SJCRH30 (cell line): ENCODE measurements at regions not wholly inside any gene's neighbourhood (a gene's known extent, or its start where the extent isn't known, plus 50 kb on each side); places are given as distances from the start of the nearest gene placed in this dataset.
A peak's percentile ranks its signal among the peaks of the same experiment; 100 is the strongest.

Source experiments
- DNase-seq, 2 experiments: peaks; one replicate each; pipeline ENCODE4 v3.0.0-alpha.2; 2015 to 2020
- H3K27ac ChIP-seq: fragments of 250-450 bp; sonication (Bioruptor Pico); 2 replicates; pipeline ENCODE4 v1.5.1; 2020; ENCODE audit warnings: mild to moderate bottlenecking, moderate library complexity
- H3K27me3 ChIP-seq: fragments of 250-450 bp; sonication (Bioruptor Pico); 2 replicates; pipeline ENCODE4 v1.5.1; 2020; ENCODE audit warnings: mild to moderate bottlenecking, moderate library complexity
- H3K36me3 ChIP-seq: fragments of 250-450 bp; sonication (Bioruptor Pico); 2 replicates; pipeline ENCODE4 v1.5.1; 2020; ENCODE audit warnings: mild to moderate bottlenecking, moderate library complexity
- H3K4me1 ChIP-seq: fragments of 250-450 bp; sonication (Bioruptor Pico); 2 replicates; pipeline ENCODE4 v1.5.1; 2020; ENCODE audit warnings: mild to moderate bottlenecking, moderate library complexity
- H3K4me3 ChIP-seq: fragments of 250-450 bp; sonication (Bioruptor Pico); 2 replicates; pipeline ENCODE4 v1.5.1; 2020; ENCODE audit warnings: mild to moderate bottlenecking, moderate library complexity
- H3K9me3 ChIP-seq: fragments of 250-450 bp; sonication (Bioruptor Pico); replicated peaks from 2 replicates; pipeline ENCODE4 v1.5.1; 2020; ENCODE audit warnings: mild to moderate bottlenecking, moderate library complexity

DNA sequence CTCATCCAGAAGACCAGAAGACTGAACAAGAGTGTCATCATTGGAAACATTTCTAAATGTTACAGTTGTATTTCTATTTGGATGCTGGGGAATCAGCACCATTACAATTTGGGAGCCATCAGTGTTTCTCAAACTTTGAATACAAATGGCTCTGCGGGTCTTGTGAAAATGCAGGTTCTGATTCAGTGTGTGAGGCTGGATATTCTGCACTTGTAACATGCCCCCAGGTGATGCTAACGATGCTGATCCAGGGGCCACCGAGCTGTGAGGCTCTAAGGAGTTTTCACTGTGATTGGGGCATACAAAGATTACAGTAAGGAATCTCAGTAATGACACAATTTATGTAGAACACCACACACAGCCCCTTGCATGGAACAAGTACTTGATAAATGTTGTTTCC, 167.7 kb downstream of the ACTL7B start:
- Histone ChIP-seq H3K9me3 (peaks cover 5% of the 10 kb centered on the region; the same call in 1 of the 2 replicates), H3K27me3 (no peaks in the 10 kb centered on the region), H3K27ac (no peak overlapping the region), H3K4me1 (no peaks in the 10 kb centered on the region), H3K36me3 (no peaks in the 10 kb centered on the region), H3K4me3 (no peak overlapping the region)
- DNase-seq: no peak

GRCh38 chr9:108687006-108687987, 168.5 kb downstream of the ACTL7B start:
- peaks cover 5% of the 10 kb centered on the region; the same call in 1 of the 2 replicates for H3K9me3 ChIP-seq
- H3K27me3 ChIP-seq: no peaks in the 10 kb centered on the region
- H3K27ac ChIP-seq: no peak overlapping the region
- H3K36me3 ChIP-seq: no peaks in the 10 kb centered on the region
- H3K4me1 ChIP-seq: no peaks in the 10 kb centered on the region
- DNase-seq: peak; percentile 35 to 37
- H3K4me3 ChIP-seq: no peak overlapping the region

- H3K4me1 ChIP-seq: no peaks in the 10 kb centered on the region
- no peaks in the 10 kb centered on the region for H3K36me3 ChIP-seq
- no peak overlapping the region for H3K27ac ChIP-seq
- peaks cover 5% of the 10 kb centered on the region; the same call in 1 of the 2 replicates for H3K9me3 ChIP-seq
- DNase-seq: no peak
- no peak overlapping the region for H3K4me3 ChIP-seq
- no peaks in the 10 kb centered on the region for H3K27me3 ChIP-seq
Observed at GRCh38 chr9:108684288-108685025, 171.3 kb downstream of the ACTL7B start.

- Histone ChIP-seq H3K36me3 (no peaks in the 10 kb centered on the region), H3K9me3 (peaks cover 5% of the 10 kb centered on the region; the same call in 1 of the 2 replicates), H3K4me3 (no peak overlapping the region), H3K4me1 (no peaks in the 10 kb centered on the region), H3K27me3 (no peaks in the 10 kb centered on the region), H3K27ac (no peak overlapping the region)
- no peak for DNase-seq
Observed at GRCh38 chr9:108683245-108683644, 172.5 kb downstream of the ACTL7B start.

- Histone ChIP-seq H3K27me3 (no peaks in the 10 kb centered on the region), H3K4me1 (no peaks in the 10 kb centered on the region), H3K27ac (no peak overlapping the region), H3K36me3 (no peaks in the 10 kb centered on the region), H3K9me3 (peaks cover 5% of the 10 kb centered on the region; the same call in 1 of the 2 replicates), H3K4me3 (no peak overlapping the region)
- DNase-seq: no peak
Observed at GRCh38 chr9:108681851-108682590, 173.8 kb downstream of the ACTL7B start.

DNA sequence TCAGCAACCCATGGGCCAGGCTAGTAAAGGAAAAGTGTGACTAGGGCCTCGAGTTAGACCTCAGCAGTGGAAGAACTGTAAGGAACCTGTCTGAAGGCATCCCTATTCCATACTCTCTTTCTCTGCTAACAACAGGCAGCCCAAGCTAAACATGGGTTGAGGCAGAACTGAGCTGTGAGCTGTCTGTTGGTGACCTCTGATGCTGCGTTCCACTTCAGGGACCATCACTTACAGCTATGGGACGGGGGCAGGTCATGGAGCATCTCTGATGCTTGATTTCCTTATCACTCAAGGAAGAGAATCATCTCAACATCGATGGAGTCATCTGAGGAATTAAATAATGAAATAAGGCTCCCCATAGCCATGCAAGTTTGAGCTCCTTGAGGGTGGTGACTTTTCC, 174.8 kb downstream of the ACTL7B start:
- Histone ChIP-seq H3K27me3 (no peaks in the 10 kb centered on the region), H3K27ac (no peak overlapping the region), H3K4me3 (no peak overlapping the region), H3K36me3 (no peaks in the 10 kb centered on the region), H3K4me1 (no peaks in the 10 kb centered on the region), H3K9me3 (no peaks in the 10 kb centered on the region)
- no peak for DNase-seq

- no peak overlapping the region for H3K4me3 ChIP-seq
- DNase-seq: no peak
- no peaks in the 10 kb centered on the region for H3K36me3 ChIP-seq
- no peak overlapping the region for H3K27ac ChIP-seq
- H3K4me1 ChIP-seq: no peaks in the 10 kb centered on the region
- no peaks in the 10 kb centered on the region for H3K9me3 ChIP-seq
- H3K27me3 ChIP-seq: no peaks in the 10 kb centered on the region
Observed at GRCh38 chr9:108677776-108678175, 178.0 kb downstream of the ACTL7B start.

GRCh38 chr9:108676355-108676754, 179.4 kb downstream of the ACTL7B start:
- Histone ChIP-seq H3K36me3 (no peaks in the 10 kb centered on the region), H3K9me3 (no peaks in the 10 kb centered on the region), H3K27me3 (no peaks in the 10 kb centered on the region), H3K27ac (no peak overlapping the region), H3K4me1 (no peaks in the 10 kb centered on the region), H3K4me3 (no peak overlapping the region)
- DNase-seq: no peak

- H3K36me3 ChIP-seq: no peaks in the 10 kb centered on the region
- no peak for DNase-seq
- no peaks in the 10 kb centered on the region for H3K27me3 ChIP-seq
- no peak overlapping the region for H3K27ac ChIP-seq
- no peaks in the 10 kb centered on the region for H3K4me1 ChIP-seq
- H3K9me3 ChIP-seq: no peaks in the 10 kb centered on the region
- H3K4me3 ChIP-seq: no peak overlapping the region
Observed at GRCh38 chr9:108675708-108676107, 180.1 kb downstream of the ACTL7B start.

DNA sequence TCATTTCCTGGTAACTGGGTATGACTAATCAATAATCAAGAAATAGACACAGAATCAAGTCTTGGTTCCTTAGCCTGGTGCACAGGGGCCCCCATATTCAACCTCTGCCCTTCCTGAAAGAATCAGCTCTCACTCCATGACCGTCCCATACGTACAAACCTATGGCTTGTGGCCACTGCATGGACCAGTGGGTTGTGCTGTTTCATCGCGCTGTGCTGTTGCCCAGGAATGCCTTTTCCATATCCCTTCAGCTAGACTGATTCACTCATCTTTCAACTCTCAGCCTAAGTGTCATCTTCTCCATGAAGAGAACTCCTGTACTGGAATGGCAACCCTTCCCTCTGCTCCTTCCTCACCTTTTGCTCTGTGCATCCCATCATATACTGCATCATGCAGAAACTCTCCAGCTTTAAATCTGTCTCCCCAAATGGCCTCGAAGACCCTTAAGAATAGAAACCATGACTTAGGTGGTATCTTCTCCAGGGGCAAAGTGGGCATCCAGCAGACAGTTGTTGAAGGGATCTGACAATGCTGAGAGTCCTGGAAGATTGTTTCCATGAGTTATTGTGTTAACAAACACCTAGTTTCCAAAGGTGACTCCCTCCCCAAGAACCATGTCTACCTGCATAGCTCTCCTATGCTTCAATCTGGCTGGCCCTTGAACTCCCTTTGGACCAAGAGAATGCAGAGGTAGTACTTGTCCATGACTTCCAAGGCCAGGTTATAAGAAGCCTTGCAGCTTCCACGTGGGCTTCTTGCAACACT, 180.8 kb downstream of the ACTL7B start:
- no peak overlapping the region for H3K27ac ChIP-seq
- no peaks in the 10 kb centered on the region for H3K36me3 ChIP-seq
- no peaks in the 10 kb centered on the region for H3K4me1 ChIP-seq
- no peaks in the 10 kb centered on the region for H3K27me3 ChIP-seq
- H3K9me3 ChIP-seq: no peaks in the 10 kb centered on the region
- no peak overlapping the region for H3K4me3 ChIP-seq
- DNase-seq: no peak

- H3K9me3 ChIP-seq: no peaks in the 10 kb centered on the region
- H3K27ac ChIP-seq: no peak overlapping the region
- no peaks in the 10 kb centered on the region for H3K27me3 ChIP-seq
- H3K36me3 ChIP-seq: no peaks in the 10 kb centered on the region
- no peak overlapping the region for H3K4me3 ChIP-seq
- no peaks in the 10 kb centered on the region for H3K4me1 ChIP-seq
- DNase-seq: no peak
Observed at GRCh38 chr9:108673386-108673785, 182.4 kb downstream of the ACTL7B start.

DNA sequence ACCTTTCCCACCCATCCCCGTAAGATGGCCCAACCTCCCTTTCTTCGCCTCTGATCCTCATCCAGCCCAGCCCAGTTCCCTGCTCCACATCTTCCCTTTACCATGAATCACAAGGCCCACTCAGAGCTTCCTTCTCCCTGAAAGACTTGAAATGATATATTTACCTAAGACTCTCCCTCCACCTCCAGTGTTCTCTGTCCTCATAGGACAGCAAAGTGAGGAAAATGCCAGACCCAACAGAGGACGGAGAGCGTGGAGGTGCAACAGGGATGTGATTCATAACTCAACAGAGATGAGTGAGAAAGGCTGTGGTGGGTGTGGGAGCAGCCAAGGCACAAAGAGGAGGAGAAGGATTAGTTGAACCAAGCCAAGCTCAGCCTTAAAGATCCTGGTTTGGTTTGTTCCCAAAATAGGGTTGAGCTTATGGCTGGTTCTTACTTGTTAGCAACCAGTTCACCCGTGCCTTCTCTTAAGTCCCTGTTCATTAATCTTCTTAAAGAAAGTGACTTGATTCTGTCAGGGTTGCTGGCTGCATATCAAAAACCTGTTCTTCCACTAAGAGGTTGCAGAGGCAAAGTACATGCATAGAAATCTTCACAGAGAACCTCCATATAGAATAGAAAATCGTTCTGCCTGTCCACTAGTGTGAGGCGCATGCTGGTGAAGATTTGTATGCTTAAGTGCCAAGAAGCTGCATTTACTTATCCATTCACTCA, 183.2 kb downstream of the ACTL7B start:
- H3K9me3 ChIP-seq: no peaks in the 10 kb centered on the region
- H3K4me1 ChIP-seq: no peaks in the 10 kb centered on the region
- no peak overlapping the region for H3K27ac ChIP-seq
- no peak for DNase-seq
- no peak overlapping the region for H3K4me3 ChIP-seq
- H3K27me3 ChIP-seq: no peaks in the 10 kb centered on the region
- no peaks in the 10 kb centered on the region for H3K36me3 ChIP-seq

GRCh38 chr9:108671794-108672193, 184.0 kb downstream of the ACTL7B start:
- Histone ChIP-seq H3K36me3 (no peaks in the 10 kb centered on the region), H3K9me3 (no peaks in the 10 kb centered on the region), H3K27ac (no peak overlapping the region), H3K4me1 (no peaks in the 10 kb centered on the region), H3K4me3 (no peak overlapping the region), H3K27me3 (no peaks in the 10 kb centered on the region)
- DNase-seq: no peak

GRCh38 chr9:108671176-108671575, 184.6 kb downstream of the ACTL7B start:
- no peaks in the 10 kb centered on the region for H3K36me3 ChIP-seq
- no peaks in the 10 kb centered on the region for H3K4me1 ChIP-seq
- H3K27me3 ChIP-seq: no peaks in the 10 kb centered on the region
- H3K27ac ChIP-seq: no peak overlapping the region
- H3K4me3 ChIP-seq: no peak overlapping the region
- H3K9me3 ChIP-seq: no peaks in the 10 kb centered on the region
- peak in 1 of 2 experiments; percentile 13 for DNase-seq
